HG03571 (cell line): ENCODE measurements at regions not wholly inside any gene's neighbourhood (a gene's known extent, or its start where the extent isn't known, plus 50 kb on each side); places are given as distances from the start of the nearest gene placed in this dataset.

Source experiments
- ATAC-seq: cut with Tn5 transposase; IDR thresholded peaks from one replicate; pipeline ENCODE4 v1.9.1; 2021; ENCODE audit not compliant: unreplicated experiment

DNA sequence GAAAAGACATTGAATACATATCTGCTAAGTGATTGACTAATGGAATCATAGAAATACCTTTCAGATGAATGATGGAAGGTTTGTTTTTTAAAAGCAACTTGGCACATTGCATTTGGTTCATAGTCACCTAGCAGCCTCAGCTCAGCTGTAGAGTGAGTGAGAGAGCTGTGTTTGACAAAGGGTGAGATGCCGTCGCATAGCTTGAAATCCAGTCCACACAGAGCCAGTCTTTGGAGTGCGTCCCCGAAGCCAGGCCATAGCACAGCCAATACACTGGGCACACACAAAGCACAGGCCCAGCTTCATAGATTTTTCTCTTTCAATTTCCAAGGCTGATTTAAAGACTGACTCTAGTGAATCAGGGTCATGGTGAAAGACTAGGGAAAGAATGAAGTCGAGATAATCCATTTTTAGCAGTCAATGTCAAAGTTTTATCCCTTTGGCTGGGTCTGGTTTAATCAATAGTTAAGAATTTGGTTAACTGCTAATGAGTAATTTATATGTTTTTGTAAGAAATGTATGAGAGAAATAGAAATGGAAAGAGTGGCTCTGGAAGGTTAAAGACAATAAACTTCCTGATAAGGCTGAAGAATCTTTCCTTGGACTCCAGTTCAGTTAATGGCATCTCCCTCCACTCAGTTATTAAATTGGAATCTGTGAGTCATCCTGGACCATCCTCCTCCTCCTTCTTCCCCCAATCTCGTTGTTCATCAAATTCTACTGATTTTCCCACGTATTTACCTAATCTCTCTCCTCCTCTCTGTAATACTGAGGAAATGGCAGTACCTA lies 101.2 kb upstream of the IRF2BP2 start:
- ATAC-seq = no peak

- ATAC-seq = no peak
These were observed 100.4 kb upstream of the IRF2BP2 start for GRCh38 chr1:234710381-234710780.

DNA sequence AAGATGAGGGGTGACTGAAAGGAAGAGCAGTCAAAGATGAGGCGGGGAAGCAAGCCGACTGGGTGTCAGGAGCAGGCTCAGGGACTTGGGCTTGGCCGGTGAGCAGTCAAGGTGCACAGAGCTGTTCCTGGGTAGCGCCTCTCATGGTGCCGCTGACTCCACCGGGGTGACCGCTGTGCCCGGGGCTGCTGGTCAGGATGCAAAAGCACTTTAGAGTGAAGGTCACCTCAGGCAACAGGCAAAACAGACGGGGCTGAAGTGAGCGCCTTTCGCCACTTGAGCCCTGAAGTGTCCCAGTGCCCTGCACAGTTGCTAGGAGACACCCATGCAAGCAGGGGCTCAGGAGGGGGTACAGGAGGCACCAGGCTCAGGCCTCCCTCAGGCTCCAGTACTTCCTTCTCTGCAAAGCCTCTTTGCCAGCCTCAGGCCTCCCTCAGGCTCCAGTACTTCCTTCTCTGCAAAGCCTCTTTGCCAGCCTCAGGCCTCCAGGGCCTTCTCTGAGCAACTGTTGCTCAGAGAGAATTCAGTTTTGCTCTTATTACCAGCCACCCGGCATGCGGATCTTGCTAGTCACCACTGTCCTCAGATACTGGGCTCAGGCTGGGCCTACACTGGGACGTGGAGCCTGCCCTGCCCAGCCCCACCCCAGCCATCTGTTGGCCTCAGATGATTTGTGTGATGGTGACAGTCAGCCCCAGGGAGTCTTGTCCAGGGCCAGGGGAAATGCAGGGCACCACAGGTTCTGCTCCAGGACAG lies 99.7 kb upstream of the IRF2BP2 start:
- no peak for ATAC-seq

- no peak for ATAC-seq
These were observed 98.9 kb upstream of the IRF2BP2 start for GRCh38 chr1:234708700-234709395.

- no peak for ATAC-seq
These were observed 97.7 kb upstream of the IRF2BP2 start for GRCh38 chr1:234707641-234708040.

GRCh38 chr1:234706931-234707330 lies 97.0 kb upstream of the IRF2BP2 start:
- no peak for ATAC-seq

DNA sequence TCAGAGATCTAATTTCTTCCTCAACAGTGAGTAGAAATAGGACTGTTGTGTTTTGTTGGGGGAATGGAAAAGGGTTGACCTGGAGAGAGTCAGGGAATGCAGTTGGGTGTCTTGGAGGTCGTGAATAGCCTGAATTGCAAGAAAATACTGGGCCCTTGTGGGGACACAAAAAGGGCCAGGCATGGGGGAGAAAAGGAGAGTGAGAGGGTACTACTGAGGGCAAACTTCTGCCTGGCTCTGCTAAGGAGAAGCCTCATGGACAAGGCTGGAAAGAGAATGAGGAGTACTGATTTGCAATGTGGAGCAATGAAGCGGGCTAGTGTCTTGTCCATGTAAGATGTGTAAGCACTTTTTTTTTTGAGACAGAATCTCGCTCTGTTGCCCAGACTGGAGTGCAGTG lies 96.2 kb upstream of the IRF2BP2 start:
- ATAC-seq = no peak

DNA sequence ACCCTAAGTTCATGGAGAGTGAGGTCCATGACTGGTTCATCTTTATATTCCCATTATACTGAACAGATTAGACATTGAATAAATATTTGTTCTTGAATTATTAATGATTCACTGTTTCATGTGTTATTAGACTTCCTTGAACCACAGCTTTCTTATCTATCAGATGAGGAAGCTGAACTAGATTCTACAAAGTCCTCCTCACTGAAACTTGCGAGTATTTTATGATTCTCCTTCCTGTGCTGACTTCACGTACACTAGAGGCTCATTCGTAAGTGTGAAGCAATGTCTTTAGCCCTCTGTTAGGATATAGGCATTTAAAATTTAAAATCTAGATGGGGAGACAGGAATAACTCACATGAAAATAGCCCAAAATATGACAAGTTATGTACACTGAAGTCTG lies 95.6 kb upstream of the IRF2BP2 start:
- ATAC-seq = no peak

- ATAC-seq = no peak
These were observed 94.3 kb upstream of the IRF2BP2 start for GRCh38 chr1:234704106-234704887.

- ATAC-seq = no peak
These were observed 92.5 kb upstream of the IRF2BP2 start for GRCh38 chr1:234702342-234703000.

GRCh38 chr1:234701737-234702341 lies 91.9 kb upstream of the IRF2BP2 start:
- ATAC-seq = no peak

- peak; percentile 62 for ATAC-seq
These were observed 90.1 kb upstream of the IRF2BP2 start for GRCh38 chr1:234699795-234700665.

- no peak for ATAC-seq
These were observed 88.7 kb upstream of the IRF2BP2 start for GRCh38 chr1:234698686-234699085.

DNA sequence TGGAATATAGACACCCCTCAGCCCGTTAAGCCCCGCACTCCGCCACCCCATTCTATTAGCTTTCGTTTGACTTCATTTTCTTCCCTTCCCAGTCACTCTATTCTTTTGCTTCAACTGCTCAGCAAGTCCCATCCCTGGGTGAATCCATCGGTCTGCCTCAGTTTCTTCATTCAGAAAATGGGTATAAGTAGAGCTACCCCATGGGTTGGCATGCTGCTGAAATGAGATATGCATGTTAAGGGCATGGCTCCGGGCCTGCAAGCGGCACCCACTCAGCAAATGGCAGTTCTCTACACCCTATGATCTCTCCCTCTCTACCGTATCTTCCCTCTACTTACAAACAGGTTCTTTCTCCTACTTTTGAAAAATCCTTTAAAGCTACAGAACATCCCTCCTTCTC lies 87.8 kb upstream of the IRF2BP2 start:
- ATAC-seq = no peak

DNA sequence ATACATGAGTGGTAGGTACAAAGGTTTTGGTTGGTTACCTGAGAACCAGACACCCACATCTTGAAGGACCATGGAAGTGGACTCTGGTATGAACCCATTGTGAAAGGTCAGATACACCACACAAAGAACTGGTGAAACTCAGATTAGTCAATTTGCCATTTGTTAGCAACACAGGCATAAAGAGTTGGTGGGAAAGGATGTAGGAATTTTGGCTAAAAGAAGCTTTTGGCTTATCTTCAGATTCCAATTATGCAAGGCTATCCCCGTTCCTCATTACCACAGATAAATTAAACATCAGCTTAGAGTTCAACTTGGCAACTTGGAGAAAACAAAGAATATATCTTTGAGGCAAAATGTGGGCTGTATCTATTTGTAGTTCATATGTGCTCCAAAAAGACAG lies 87.0 kb upstream of the IRF2BP2 start:
- ATAC-seq = no peak

DNA sequence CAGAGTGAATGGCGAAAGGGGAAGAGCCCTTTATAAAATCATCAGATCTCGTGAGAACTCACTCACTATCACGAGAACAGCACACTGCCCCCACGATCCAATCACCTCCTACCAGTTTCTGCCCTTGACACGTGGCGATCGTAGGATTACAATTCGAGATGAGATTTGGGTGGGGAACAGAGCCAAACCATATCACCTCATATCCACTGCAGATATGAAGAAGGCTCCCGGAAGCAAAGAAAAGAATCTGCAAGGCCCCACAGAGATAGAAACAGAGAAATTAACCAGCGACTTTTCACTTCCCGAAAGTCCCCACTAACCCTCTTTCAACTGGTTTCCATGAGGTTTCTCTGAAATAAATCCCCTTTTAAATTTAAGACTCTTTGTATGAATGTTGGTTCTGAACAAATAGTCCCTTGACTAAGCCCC lies 86.2 kb upstream of the IRF2BP2 start:
- peak; percentile 62 for ATAC-seq

GRCh38 chr1:234694661-234695060 lies 84.7 kb upstream of the IRF2BP2 start:
- ATAC-seq = no peak

DNA sequence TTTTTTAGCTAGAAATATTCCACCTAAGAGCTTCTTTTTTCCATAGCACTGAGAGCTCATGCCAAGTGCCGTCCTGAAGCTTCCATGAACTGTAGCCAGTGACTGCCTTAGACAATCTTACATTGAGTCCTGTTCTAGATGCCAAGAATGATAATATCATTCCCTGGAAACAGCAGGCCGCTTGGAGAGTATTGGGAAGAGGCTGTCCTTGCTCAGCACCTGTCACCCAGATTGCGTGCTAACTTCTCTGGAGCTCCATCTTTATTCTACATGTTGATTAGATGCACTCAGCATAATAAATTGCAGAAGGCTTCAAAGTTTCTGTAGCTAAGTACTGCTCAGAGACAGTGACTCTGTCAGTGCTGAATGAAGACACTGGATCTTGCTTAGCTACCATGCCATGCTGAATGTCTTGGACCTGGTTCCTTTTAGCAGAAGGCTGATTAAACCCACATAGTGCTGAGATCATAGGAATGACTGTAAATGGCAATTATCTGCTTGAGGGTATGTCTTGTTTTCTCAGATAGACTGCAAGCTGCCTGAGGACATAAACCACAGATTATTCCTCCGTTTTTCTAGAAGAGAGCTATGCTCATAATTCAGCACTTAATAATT lies 83.1 kb upstream of the IRF2BP2 start:
- ATAC-seq = no peak

- no peak for ATAC-seq
These were observed 81.6 kb upstream of the IRF2BP2 start for GRCh38 chr1:234691567-234691966.
